CD8-positive, alpha-beta memory T cell (primary cell): ENCODE measurements at regions not wholly inside any gene's neighbourhood (a gene's known extent, or its start where the extent isn't known, plus 50 kb on each side); places are given as distances from the start of the nearest gene placed in this dataset.
A peak's percentile ranks its signal among the peaks of the same experiment; 100 is the strongest.
"Not testable (repeated sequence)": the region's sequence is repeated elsewhere in the genome, so short reads cannot be mapped to it uniquely, and the experiment has no call there.

ENCODE experiments used
- CTCF ChIA-PET: fragments of 350-600 bp; sonication (Branson Sonifier 250); formaldehyde crosslinking; loops from one replicate; lab custom pipeline; 2021; ENCODE audit warnings: antibody characterized with exemption; lab: Charles Lee
- POLR2A ChIA-PET: fragments of 350-600 bp; sonication (Branson Sonifier 250); formaldehyde crosslinking; loops from one replicate; lab custom pipeline; 2021; ENCODE audit warnings: antibody characterized with exemption; lab: Charles Lee
- DNase-seq, 5 donors: peaks; one replicate each; pipeline versions ENCODE4 v3.0.0 to v3.0.0-alpha.2; 2020 to 2022; ENCODE audit warnings: mixed read lengths in 1 of 5
- H3K27ac ChIP-seq: one replicate; pipeline ENCODE4 v1.7.0; 2013; ENCODE audit warnings: low read depth, mild to moderate bottlenecking, low read length, moderate library complexity
- H3K27me3 ChIP-seq: 2 replicates; pipeline ENCODE4 v1.7.0; 2013; ENCODE audit warnings: low read length, mild to moderate bottlenecking; ENCODE audit not compliant: insufficient read depth, poor library complexity, severe bottlenecking
- H3K36me3 ChIP-seq: 2 replicates; pipeline ENCODE4 v1.7.0; 2013; ENCODE audit warnings: mild to moderate bottlenecking, low read length, moderate library complexity; ENCODE audit not compliant: insufficient read depth
- H3K4me1 ChIP-seq: 2 replicates; pipeline ENCODE4 v1.7.0; 2013; ENCODE audit warnings: mild to moderate bottlenecking, low read length, moderate library complexity; ENCODE audit not compliant: insufficient read depth
- H3K4me3 ChIP-seq: 2 replicates; pipeline ENCODE4 v1.7.0; 2013; ENCODE audit warnings: mild to moderate bottlenecking, low read length
- H3K9me3 ChIP-seq: 2 replicates; pipeline ENCODE4 v1.7.0; 2013; ENCODE audit warnings: mild to moderate bottlenecking, low read length
- H3K27ac Mint-ChIP-seq, 8 donors: one replicate each; pipeline ENCODE4 v1.8.0; 2020 to 2021; ENCODE audit warnings: mixed read lengths in 8 of 8, mild to moderate bottlenecking in 6 of 8, inconsistent platforms in 3 of 8, moderate library complexity in 3 of 8
- H3K27me3 Mint-ChIP-seq, 2 donors: one replicate each; pipeline ENCODE4 v1.8.0; 2020 to 2021; ENCODE audit warnings: mixed read lengths in 2 of 2, mild to moderate bottlenecking in 1 of 2, moderate library complexity in 1 of 2
- H3K36me3 Mint-ChIP-seq, 3 donors: one replicate each; pipeline ENCODE4 v1.8.0; 2020 to 2021; ENCODE audit warnings: mixed read lengths in 3 of 3, inconsistent platforms in 1 of 3, mild to moderate bottlenecking in 1 of 3
- H3K4me1 Mint-ChIP-seq, 3 donors: one replicate each; pipeline ENCODE4 v1.8.0; 2020 to 2021; ENCODE audit warnings: mixed read lengths in 3 of 3, inconsistent platforms in 1 of 3, mild to moderate bottlenecking in 1 of 3
- H3K4me3 Mint-ChIP-seq, 7 donors: one replicate each; pipeline ENCODE4 v1.8.0; 2020 to 2021; ENCODE audit warnings: mixed read lengths in 7 of 7, mild to moderate bottlenecking in 6 of 7, moderate library complexity in 4 of 7, inconsistent platforms in 2 of 7
- H3K9me3 Mint-ChIP-seq, 5 donors: one replicate each; pipeline ENCODE4 v1.8.0; 2020 to 2022; ENCODE audit warnings: mixed read lengths in 5 of 5, mild to moderate bottlenecking in 3 of 5, moderate library complexity in 2 of 5, inconsistent platforms in 1 of 5

DNA sequence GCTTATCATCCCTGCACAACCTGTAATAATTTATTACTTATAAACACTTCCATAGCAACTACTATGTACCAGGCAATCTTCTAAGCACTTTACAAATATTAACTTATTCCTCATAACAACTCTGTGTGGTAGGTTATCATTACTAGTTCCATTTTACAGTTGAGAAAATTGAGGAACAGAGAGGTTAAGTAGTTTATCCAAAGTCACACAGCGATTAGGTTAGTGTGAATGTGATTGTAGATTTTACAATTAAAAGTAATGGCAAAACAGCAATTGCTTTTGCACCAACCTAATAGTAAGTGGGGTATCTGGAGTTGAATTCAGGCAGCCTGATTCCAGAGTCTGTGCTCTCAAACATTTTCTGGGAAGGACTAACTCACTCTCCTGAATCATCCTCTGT is 348.9 kb downstream of the NKX6-1 start:
- Mint-ChIP-seq H3K27me3 (no peaks in the 10 kb centered on the region), H3K4me3 (no peak overlapping the region), H3K4me1 (peaks cover 0 to 15% (median 14%) of the 10 kb centered on the region in 3 donors), H3K36me3 (no peaks in the 10 kb centered on the region), H3K27ac (no peak overlapping the region), H3K9me3 (peaks cover 0 to 2% (median 0%) of the 10 kb centered on the region in 5 donors)
- no peaks in the 10 kb centered on the region for H3K36me3 ChIP-seq
- no peak overlapping the region for H3K27ac ChIP-seq
- H3K9me3 ChIP-seq = no peaks in the 10 kb centered on the region
- no peak overlapping the region for H3K4me3 ChIP-seq
- no peaks in the 10 kb centered on the region for H3K4me1 ChIP-seq
- POLR2A ChIA-PET = no interaction called here
- no peaks in the 10 kb centered on the region for H3K27me3 ChIP-seq
- CTCF ChIA-PET = no interaction called here
- no peak for DNase-seq

DNA sequence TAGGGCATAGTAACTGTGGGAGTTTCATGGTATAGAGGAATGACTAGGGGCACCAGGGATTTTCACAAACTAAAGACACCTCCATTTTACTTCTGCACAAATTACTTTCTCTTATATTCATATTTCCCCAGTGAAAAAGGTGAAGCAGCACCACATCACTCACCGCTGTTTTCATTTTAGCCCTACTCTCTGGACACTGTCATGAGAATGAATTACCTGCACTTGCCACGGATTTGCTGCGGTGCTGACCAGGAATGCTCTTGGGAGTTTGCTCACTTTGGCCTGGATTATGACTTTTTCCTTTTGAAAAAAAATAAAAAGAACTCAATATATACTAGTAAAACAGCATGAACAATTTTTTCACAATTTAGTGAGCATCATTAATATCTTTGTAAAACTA is 351.3 kb downstream of the NKX6-1 start:
- no peak overlapping the region for H3K27ac Mint-ChIP-seq
- POLR2A ChIA-PET = no interaction called here
- no peaks in the 10 kb centered on the region for H3K36me3 Mint-ChIP-seq
- DNase-seq = no peak
- Histone ChIP-seq H3K27me3 (no peaks in the 10 kb centered on the region), H3K4me1 (no peaks in the 10 kb centered on the region), H3K4me3 (no peak overlapping the region), H3K36me3 (no peaks in the 10 kb centered on the region), H3K27ac (no peak overlapping the region), H3K9me3 (no peaks in the 10 kb centered on the region)
- H3K27me3 Mint-ChIP-seq = no peaks in the 10 kb centered on the region
- CTCF ChIA-PET = no interaction called here
- H3K4me3 Mint-ChIP-seq = no peak overlapping the region
- H3K4me1 Mint-ChIP-seq = peaks cover 0 to 15% (median 14%) of the 10 kb centered on the region in 3 donors
- H3K9me3 Mint-ChIP-seq = peaks cover 0 to 2% (median 0%) of the 10 kb centered on the region in 5 donors

DNA sequence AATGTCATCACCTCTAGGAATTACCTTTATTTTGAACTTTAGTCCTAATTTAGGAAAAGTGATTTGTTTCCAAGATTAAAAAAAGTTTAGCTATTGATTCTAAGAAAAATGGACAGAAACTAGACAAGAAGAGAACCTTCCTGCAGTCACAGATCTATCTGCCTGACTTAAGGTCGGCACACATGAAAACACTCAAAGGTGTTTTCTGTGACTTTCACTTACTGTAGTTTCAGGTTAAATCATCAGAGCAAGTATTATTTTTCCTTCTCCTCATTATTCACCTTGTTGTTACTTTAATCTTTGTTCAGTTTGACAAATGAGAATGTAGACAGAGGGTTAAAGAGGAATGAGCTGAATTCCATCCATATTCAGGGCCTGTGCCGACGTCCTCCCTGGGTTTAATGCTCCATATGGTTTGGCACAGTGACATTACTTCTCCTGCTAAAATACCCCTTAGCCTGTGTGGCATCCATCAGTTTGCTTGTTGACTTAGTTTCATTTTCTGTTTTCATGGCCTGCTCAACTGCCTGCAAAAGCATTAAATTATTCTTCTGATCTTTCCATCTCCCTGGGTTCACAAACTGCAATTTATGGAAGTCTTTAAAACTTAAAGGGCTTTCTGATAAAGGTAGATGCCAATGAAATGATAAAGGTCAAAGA is 352.7 kb downstream of the NKX6-1 start:
- Histone ChIP-seq H3K36me3 (no peaks in the 10 kb centered on the region), H3K4me3 (no peak overlapping the region), H3K4me1 (no peaks in the 10 kb centered on the region), H3K27ac (no peak overlapping the region), H3K9me3 (no peaks in the 10 kb centered on the region), H3K27me3 (no peaks in the 10 kb centered on the region)
- ChIA-PET POLR2A (no interaction called here), CTCF (no interaction called here)
- no peak for DNase-seq
- no peaks in the 10 kb centered on the region for H3K9me3 Mint-ChIP-seq
- peaks cover 0 to 15% (median 14%) of the 10 kb centered on the region in 3 donors for H3K4me1 Mint-ChIP-seq
- H3K36me3 Mint-ChIP-seq = no peaks in the 10 kb centered on the region
- no peaks in the 10 kb centered on the region for H3K27me3 Mint-ChIP-seq
- H3K4me3 Mint-ChIP-seq = peak overlapping the region in 2 of 7 donors; percentile 7 to 47
- no peak overlapping the region for H3K27ac Mint-ChIP-seq

DNA sequence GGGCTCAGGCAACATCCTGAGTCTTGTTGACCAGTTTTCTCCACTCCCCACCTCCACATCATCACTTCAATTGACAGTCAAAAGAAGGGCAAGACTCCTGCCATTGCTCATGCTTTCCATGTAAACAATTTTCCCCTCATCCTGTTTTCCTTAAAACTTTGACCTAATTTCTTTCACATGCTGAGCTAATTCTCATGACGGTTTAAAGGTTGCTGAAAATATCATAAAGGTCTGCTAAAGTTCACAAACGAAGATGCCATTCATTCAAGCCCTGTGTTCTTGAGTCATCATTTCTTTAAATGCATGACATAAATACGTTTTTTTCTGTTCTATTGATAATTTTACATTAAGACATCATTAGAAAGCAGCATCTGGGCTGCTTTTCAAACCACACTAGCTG is 353.9 kb downstream of the NKX6-1 start:
- Mint-ChIP-seq H3K36me3 (no peaks in the 10 kb centered on the region), H3K27me3 (no peaks in the 10 kb centered on the region), H3K9me3 (no peaks in the 10 kb centered on the region), H3K4me3 (no peak overlapping the region), H3K27ac (no peak overlapping the region), H3K4me1 (peaks cover 0 to 15% (median 14%) of the 10 kb centered on the region in 3 donors)
- no peaks in the 10 kb centered on the region for H3K27me3 ChIP-seq
- H3K4me1 ChIP-seq = no peaks in the 10 kb centered on the region
- H3K9me3 ChIP-seq = no peaks in the 10 kb centered on the region
- H3K27ac ChIP-seq = no peak overlapping the region
- no peak for DNase-seq
- no peak overlapping the region for H3K4me3 ChIP-seq
- H3K36me3 ChIP-seq = no peaks in the 10 kb centered on the region
- POLR2A ChIA-PET = no interaction called here
- CTCF ChIA-PET = no interaction called here

DNA sequence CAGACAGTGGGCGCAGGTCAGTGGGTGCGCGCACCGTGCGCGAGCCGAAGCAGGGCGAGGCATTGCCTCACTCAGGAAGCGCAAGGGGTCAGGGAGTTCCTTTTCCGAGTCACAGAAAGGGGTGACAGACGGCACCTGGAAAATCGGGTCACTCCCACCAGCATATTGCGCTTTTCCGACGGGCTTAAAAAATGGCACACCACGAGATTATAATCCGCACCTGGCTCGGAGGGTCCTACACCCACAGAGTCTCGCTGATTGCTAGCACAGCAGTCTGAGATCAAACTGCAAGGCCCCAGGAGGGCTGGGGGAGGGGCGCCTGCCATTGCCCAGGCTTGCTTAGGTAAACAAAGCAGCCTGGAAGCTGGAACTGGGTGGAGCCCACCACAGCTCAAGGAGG is 372.2 kb downstream of the NKX6-1 start:
- H3K4me1 Mint-ChIP-seq, H3K36me3 ChIP-seq, H3K4me3 ChIP-seq, DNase-seq, CTCF ChIA-PET, H3K4me1 ChIP-seq, POLR2A ChIA-PET, H3K9me3 ChIP-seq, H3K27ac Mint-ChIP-seq, H3K4me3 Mint-ChIP-seq, H3K36me3 Mint-ChIP-seq, H3K27ac ChIP-seq, H3K27me3 Mint-ChIP-seq, H3K27me3 ChIP-seq: not testable (repeated sequence)
- H3K9me3 Mint-ChIP-seq = peaks cover 0 to 13% (median 5%) of the 10 kb centered on the region in 5 donors

DNA sequence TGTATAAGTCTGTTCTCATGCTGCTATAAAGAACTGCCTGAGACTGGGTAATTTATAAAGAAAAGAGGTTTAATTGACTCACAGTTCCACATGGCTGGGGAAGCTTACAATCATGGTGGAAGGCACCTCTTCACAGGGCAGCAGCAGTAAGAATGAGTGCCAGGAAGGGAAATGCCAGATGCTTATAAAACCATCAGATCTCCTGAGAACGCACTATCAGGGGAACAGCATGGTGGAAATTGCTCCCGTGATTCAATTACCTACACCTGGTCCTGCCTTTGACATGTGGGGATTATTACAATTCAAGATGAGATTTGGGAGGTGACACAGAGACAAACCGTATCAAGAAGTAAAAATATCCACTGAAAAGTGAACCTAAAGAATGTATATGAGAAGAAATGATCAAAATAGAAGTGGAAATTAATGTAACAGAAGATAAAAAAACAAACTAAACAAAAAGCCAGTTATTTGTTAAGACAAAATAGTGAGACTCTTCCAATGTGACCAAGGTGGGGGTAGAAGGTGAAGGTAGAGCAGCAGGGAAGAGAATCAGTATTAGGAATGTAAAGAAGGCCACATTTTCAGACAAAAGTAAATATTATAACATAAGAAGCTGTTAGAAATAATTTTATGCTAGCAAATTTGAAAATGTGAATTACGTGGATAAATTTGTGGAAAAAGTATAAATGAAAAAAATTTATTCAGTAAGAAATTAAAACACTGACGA is 372.9 kb downstream of the NKX6-1 start:
- Mint-ChIP-seq H3K9me3 (peaks cover 0 to 13% (median 7%) of the 10 kb centered on the region in 5 donors), H3K4me1 (no peaks in the 10 kb centered on the region), H3K27me3 (peaks cover 0 to 1% of the 10 kb centered on the region in 2 donors), H3K4me3 (peak overlapping the region in 1 of 7 donors; percentile 48), H3K27ac (no peak overlapping the region), H3K36me3 (no peaks in the 10 kb centered on the region)
- H3K27me3 ChIP-seq = no peaks in the 10 kb centered on the region
- H3K27ac ChIP-seq = no peak overlapping the region
- ChIA-PET POLR2A (no interaction called here), CTCF (no interaction called here)
- no peak overlapping the region for H3K4me3 ChIP-seq
- no peaks in the 10 kb centered on the region for H3K4me1 ChIP-seq
- no peak for DNase-seq
- H3K36me3 ChIP-seq = no peaks in the 10 kb centered on the region
- no peaks in the 10 kb centered on the region for H3K9me3 ChIP-seq

DNA sequence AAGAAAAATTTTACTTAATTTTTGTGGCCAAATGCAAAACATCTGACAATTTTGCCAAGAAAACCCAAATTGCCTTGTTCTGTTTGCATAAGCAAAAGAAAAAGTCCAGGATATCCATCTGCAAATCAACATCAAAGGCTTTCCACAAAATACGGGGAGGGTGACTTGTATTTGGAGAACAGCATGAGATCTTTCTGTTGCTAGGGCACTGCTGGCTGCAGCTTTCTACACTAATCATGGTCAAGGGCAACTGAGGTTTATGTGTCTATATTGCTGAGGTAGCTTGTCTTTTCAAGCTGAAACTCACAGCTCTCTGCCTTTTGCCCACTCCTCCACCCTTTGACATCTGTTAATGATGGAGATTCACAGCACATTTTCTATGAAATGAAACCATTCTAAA is 389.1 kb downstream of the NKX6-1 start:
- Histone ChIP-seq H3K36me3 (no peaks in the 10 kb centered on the region), H3K27ac (no peak overlapping the region), H3K4me3 (no peak overlapping the region), H3K9me3 (no peaks in the 10 kb centered on the region), H3K4me1 (no peaks in the 10 kb centered on the region), H3K27me3 (no peaks in the 10 kb centered on the region)
- peaks cover 0 to 8% (median 7%) of the 10 kb centered on the region in 5 donors for H3K9me3 Mint-ChIP-seq
- DNase-seq = no peak
- ChIA-PET CTCF (no interaction called here), POLR2A (no interaction called here)
- H3K27me3 Mint-ChIP-seq = no peaks in the 10 kb centered on the region
- H3K4me1 Mint-ChIP-seq = no peaks in the 10 kb centered on the region
- no peak overlapping the region for H3K27ac Mint-ChIP-seq
- no peaks in the 10 kb centered on the region for H3K36me3 Mint-ChIP-seq
- no peak overlapping the region for H3K4me3 Mint-ChIP-seq

DNA sequence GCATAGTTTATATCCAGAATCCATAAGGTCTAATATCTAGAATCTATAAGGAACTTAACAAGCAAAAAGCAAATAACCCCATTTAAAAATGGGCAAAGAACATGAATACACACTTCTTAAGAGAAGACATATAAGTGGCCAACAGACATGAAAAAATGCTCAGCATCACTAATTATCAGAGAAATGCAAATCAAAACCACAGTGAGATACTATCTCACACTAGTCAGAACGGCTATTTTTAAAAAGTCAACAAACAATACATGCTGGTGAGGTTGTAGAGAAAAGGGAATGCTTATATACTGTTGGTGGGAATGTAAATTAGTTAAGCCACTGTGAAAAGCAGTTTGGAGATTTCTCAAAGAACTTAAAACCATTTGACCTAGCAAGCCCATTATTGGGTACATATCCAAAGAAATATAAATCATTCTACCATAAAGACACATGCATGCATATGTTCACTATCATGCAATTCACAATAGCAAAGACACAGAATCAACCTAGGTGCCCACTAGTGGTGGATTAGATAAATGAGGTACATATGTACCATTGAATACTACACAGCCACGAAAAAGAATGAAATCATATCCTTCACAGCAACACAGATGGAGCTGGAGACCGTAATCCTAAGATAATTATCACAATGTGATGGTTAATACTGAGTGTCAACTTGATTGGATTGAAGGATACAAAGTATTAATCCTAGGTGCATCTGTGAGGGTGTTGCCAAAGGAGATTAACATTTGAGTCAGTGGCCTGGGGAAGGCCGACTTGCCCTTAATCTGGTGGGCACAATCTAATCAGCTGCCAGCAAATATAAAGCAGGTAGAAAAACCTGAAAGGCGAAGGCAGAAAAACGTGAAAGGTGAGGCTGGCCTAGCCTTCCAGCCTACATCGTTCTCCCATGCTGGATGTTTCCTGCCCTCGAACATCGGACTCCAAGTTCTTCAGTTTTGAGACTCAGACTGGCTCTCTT is 397.2 kb downstream of the NKX6-1 start:
- H3K9me3 Mint-ChIP-seq, H3K27ac Mint-ChIP-seq, DNase-seq, H3K9me3 ChIP-seq, H3K27me3 Mint-ChIP-seq, H3K4me1 Mint-ChIP-seq, H3K27me3 ChIP-seq, H3K4me3 Mint-ChIP-seq, H3K4me1 ChIP-seq, CTCF ChIA-PET, H3K36me3 Mint-ChIP-seq, POLR2A ChIA-PET, H3K27ac ChIP-seq, H3K4me3 ChIP-seq, H3K36me3 ChIP-seq: not testable (repeated sequence)
